ENCODE measurements at regions not wholly inside any gene's neighbourhood (a gene's known extent, or its start where the extent isn't known, plus 50 kb on each side); places are given as distances from the start of the nearest gene placed in this dataset.

- no peak for TF ChIP-seq CTCF (conservative IDR thresholded peaks at IDR 0.05 in 1 of 2, IDR thresholded peaks at IDR 0.05 in 1 of 2; ENCODE audit: low read depth in 1 of 2, low read length in 2 of 2)
- no peak for TF ChIP-seq EZH2 (IDR thresholded peaks at IDR 0.05; ENCODE audit: low read length, missing control alignments)
Measured at GRCh38 chr2:142813830-142814829, 63.3 kb upstream of the KYNU start.
